ENCODE measurements at regions not wholly inside any gene's neighbourhood (a gene's known extent, or its start where the extent isn't known, plus 50 kb on each side); places are given as distances from the start of the nearest gene placed in this dataset.

- no peak overlapping the region for H3K27ac ChIP-seq
- ATAC-seq, result no peak
- TF ChIP-seq POLR2AphosphoS5 (IDR thresholded peaks at IDR 0.05) (no peak), POLR2A (IDR thresholded peaks at IDR 0.05) (no peak), CTCF (IDR thresholded peaks at IDR 0.05) (no peak), EP300 (IDR thresholded peaks at IDR 0.05) (no peak)
- H3K4me1 ChIP-seq, result peaks cover 0 to 25% (median 6%) of the 10 kb centered on the region in 3 donors
- WGBS, 2 donors (ENCODE audit: low coverage in 1 of 2), result 94 to 96% methylated on average over 2 to 3 of the region's 3 CpGs
- H3K9me3 ChIP-seq, result no peaks in the 10 kb centered on the region
- no peaks in the 10 kb centered on the region for H3K36me3 ChIP-seq
- no peaks in the 10 kb centered on the region for H3K27me3 ChIP-seq
- H3K4me3 ChIP-seq, result no peak overlapping the region
Measured at GRCh38 chr3:72127844-72128243, 342.9 kb upstream of the PROK2 start.

DNA sequence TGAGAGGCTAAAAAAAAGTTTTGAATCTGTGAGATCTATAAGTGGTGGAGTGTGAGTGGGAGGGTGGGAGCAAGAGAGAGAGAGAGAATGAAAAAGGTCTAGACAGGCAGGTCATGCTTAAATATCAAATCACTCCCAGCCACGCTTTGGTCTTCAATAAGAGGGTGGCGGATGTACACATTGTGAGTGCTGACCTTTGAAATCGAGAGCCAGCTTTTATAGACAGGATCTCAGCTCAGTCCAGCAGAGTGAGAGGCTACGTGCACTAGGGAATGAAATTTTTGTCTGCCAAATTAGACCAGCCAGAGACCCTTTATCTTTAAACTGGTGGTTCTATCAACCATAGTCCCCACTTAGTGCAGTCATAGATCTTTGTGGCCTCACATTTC lies 342.3 kb upstream of the PROK2 start:
- no peak for ATAC-seq
- H3K9me3 ChIP-seq, result no peaks in the 10 kb centered on the region
- WGBS, 2 donors (ENCODE audit: low coverage in 1 of 2), result 81 to 92% methylated on average over 4 of the region's 4 CpGs

DNA sequence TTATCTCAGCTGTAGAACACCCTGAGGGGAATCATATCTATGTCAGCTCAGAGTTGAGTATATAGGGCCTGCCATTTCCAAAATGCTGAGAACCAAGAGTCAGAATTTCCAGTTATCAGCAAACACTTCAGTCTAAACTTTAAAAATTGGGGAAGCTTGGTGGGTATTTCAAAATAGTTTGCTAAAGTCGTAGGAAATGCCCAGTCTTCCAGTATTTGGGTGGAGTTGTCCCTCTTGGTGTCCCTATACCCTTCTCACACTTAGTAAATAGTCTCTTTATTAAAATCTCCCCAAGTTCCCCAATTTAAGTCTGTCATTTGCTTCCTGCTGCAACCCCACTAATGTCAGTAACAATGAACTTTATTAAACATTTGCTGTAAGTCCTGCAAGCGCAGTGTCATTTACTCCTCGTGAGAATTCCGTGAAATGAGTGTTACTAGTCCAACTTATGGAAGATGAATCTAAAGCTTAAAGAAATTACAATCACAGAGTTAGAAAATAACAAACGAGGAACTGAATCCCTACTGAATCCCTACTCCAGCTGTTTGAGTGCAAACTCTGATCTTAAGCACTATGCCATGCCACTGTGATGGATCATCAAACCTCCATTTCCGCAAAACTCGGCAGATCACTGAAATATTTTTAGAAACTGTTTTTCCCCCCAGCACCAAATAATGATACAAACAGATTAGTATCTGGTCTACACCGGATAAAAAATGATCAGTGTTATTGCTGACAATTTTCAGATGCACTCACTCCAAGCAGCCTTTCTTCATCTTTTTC lies 341.7 kb upstream of the PROK2 start:
- Histone ChIP-seq H3K27me3 (no peaks in the 10 kb centered on the region), H3K9me3 (no peaks in the 10 kb centered on the region), H3K4me3 (no peak overlapping the region), H3K27ac (no peak overlapping the region), H3K36me3 (no peaks in the 10 kb centered on the region), H3K4me1 (peaks cover 0 to 25% (median 6%) of the 10 kb centered on the region in 3 donors)
- no peak for TF ChIP-seq EP300 (IDR thresholded peaks at IDR 0.05)
- no peak for TF ChIP-seq CTCF (IDR thresholded peaks at IDR 0.05)
- TF ChIP-seq POLR2AphosphoS5 (IDR thresholded peaks at IDR 0.05), result no peak
- no peak for TF ChIP-seq POLR2A (IDR thresholded peaks at IDR 0.05)
- ATAC-seq, result no peak
- 74 to 77% methylated on average over 5 to 7 of the region's 8 CpGs for WGBS, 2 donors (ENCODE audit: low coverage in 1 of 2)

More for the DNA sequence above, 342.3 kb upstream of the PROK2 start:
- TF ChIP-seq POLR2A (IDR thresholded peaks at IDR 0.05), result no peak
- TF ChIP-seq CTCF (IDR thresholded peaks at IDR 0.05), result no peak
- no peak for TF ChIP-seq EP300 (IDR thresholded peaks at IDR 0.05)
- no peak for TF ChIP-seq POLR2AphosphoS5 (IDR thresholded peaks at IDR 0.05)
- no peaks in the 10 kb centered on the region for H3K36me3 ChIP-seq
- no peak overlapping the region for H3K4me3 ChIP-seq
- H3K27ac ChIP-seq, result no peak overlapping the region
- peaks cover 0 to 25% (median 6%) of the 10 kb centered on the region in 3 donors for H3K4me1 ChIP-seq
- H3K27me3 ChIP-seq, result no peaks in the 10 kb centered on the region

DNA sequence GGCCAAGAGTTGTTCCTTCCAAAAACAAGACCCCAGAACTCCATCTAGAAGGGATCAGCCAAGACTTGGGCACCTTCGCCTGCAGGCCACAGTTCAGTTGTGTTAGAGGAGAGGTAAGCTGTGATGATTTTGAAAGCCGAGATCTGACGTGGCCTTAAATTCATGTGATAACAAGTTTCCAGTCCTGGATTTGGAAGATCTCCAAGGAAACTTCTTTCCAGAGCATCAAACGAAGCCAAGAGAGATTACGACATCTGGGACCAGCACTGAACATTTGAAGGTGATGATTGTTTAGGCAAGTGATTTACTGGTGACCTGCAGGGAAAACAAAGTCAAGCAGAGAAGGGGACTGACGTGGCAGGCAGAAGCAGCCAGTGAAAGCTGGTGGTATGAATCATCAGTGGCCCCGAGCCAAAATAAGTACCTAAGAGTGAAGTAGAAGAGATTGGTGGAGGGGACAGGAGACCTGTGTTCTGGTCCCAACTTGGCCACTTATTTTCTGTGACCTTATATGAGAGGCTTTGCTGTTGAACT lies 339.0 kb upstream of the PROK2 start:
- Histone ChIP-seq H3K36me3 (no peaks in the 10 kb centered on the region), H3K9me3 (no peaks in the 10 kb centered on the region), H3K27me3 (no peaks in the 10 kb centered on the region), H3K4me3 (no peak overlapping the region), H3K27ac (no peak overlapping the region), H3K4me1 (peaks cover 0 to 13% (median 2%) of the 10 kb centered on the region in 3 donors)
- peak; percentile 86 for ATAC-seq
- 27 to 32% methylated on average over 6 of the region's 7 CpGs for WGBS, 2 donors (ENCODE audit: low coverage in 1 of 2)
- TF ChIP-seq EP300 (IDR thresholded peaks at IDR 0.05), result no peak
- no peak for TF ChIP-seq POLR2A (IDR thresholded peaks at IDR 0.05)
- peak; percentile 94 for TF ChIP-seq POLR2AphosphoS5 (IDR thresholded peaks at IDR 0.05)
- no peak for TF ChIP-seq CTCF (IDR thresholded peaks at IDR 0.05)

All from gastroesophageal sphincter (tissue), 4 donors.